ENCODE measurements at regions not wholly inside any gene's neighbourhood (a gene's known extent, or its start where the extent isn't known, plus 50 kb on each side); places are given as distances from the start of the nearest gene placed in this dataset.
"Not testable (repeated sequence)": the region's sequence is repeated elsewhere in the genome, so short reads cannot be mapped to it uniquely, and the experiment has no call there.

- no peak for TF ChIP-seq EZH2 (IDR thresholded peaks at IDR 0.05; ENCODE audit: insufficient read depth, poor library complexity, severe bottlenecking)
- no peak for TF ChIP-seq EZH2phosphoT487 (IDR thresholded peaks at IDR 0.05; ENCODE audit: insufficient read depth, low read depth)
- Histone ChIP-seq H3K4me3 (no peak overlapping the region), H3K27me3 (replicated peaks; ENCODE audit: insufficient read depth) (no peaks in the 10 kb centered on the region), H3F3A (ENCODE audit: insufficient read depth) (peaks cover 11% of the 10 kb centered on the region), H3K9ac (no peak overlapping the region), H2AFZ (0 out of 2 replicates have a peak overlapping the region, but pooled peaks have one; percentile 20), H3K9me3 (ENCODE audit: low read depth) (no peaks in the 10 kb centered on the region), H3K27ac (peak overlapping the region; percentile 83), H3K79me2 (ENCODE audit: insufficient read depth) (no peaks in the 10 kb centered on the region), H3K9me2 (ENCODE audit: insufficient read depth) (no peaks in the 10 kb centered on the region), H3K4me1 (ENCODE audit: insufficient read depth) (peaks cover 22% of the 10 kb centered on the region), H3K4me2 (ENCODE audit: unreplicated experiment) (no peak overlapping the region), H3K36me3 (ENCODE audit: low read depth) (no peaks in the 10 kb centered on the region), H4K20me1 (ENCODE audit: insufficient read depth) (no peaks in the 10 kb centered on the region)
- in situ Hi-C loops (cut with MboI) = no loop called here
- WGBS, 2 experiments (ENCODE audit: low coverage in 1 of 2, low lambda C conversion rate in 2 of 2, missing lambda C conversion rate in 2 of 2) = 38 to 54% methylated on average over 5 to 6 of the region's 6 CpGs
- DNase-seq = peak; percentile 9
Observed at GRCh38 chr2:230614913-230615332, 97.7 kb upstream of the CAB39 start.

GRCh38 chr2:230617256-230617706 lies 95.4 kb upstream of the CAB39 start:
- H3K9me3 ChIP-seq (ENCODE audit: low read depth); in situ Hi-C loops (cut with MboI); H3K79me2 ChIP-seq (ENCODE audit: insufficient read depth); H3K27me3 ChIP-seq (replicated peaks; ENCODE audit: insufficient read depth); H3K36me3 ChIP-seq (ENCODE audit: low read depth); H4K20me1 ChIP-seq (ENCODE audit: insufficient read depth); H3K9me2 ChIP-seq (ENCODE audit: insufficient read depth): not testable (repeated sequence)
- Histone ChIP-seq H3K27ac (peak overlapping the region; percentile 83), H2AFZ (peak overlapping the region; percentile 51; the same call in 1 of the 2 replicates), H3F3A (ENCODE audit: insufficient read depth) (peaks cover 11% of the 10 kb centered on the region), H3K9ac (peak overlapping the region; percentile 28), H3K4me3 (0 out of 2 replicates have a peak overlapping the region, but pooled peaks have one; percentile 11), H3K4me2 (ENCODE audit: unreplicated experiment) (peak overlapping the region; percentile 25), H3K4me1 (ENCODE audit: insufficient read depth) (peaks cover 22% of the 10 kb centered on the region)
- DNase-seq = peak; percentile 88
- WGBS, 2 experiments (ENCODE audit: low coverage in 1 of 2, low lambda C conversion rate in 2 of 2, missing lambda C conversion rate in 2 of 2) = 17 to 19% methylated on average over 11 of the region's 11 CpGs

- H3K27me3 ChIP-seq (replicated peaks; ENCODE audit: insufficient read depth) = no peaks in the 10 kb centered on the region
- no peak overlapping the region for H3K4me2 ChIP-seq (ENCODE audit: unreplicated experiment)
- no peaks in the 10 kb centered on the region for H3K9me2 ChIP-seq (ENCODE audit: insufficient read depth)
- H3K9me3 ChIP-seq (ENCODE audit: low read depth) = no peaks in the 10 kb centered on the region
- DNase-seq = no peak
- TF ChIP-seq EZH2phosphoT487 (IDR thresholded peaks at IDR 0.05; ENCODE audit: insufficient read depth, low read depth) = no peak
- no peak for TF ChIP-seq EZH2 (IDR thresholded peaks at IDR 0.05; ENCODE audit: insufficient read depth, poor library complexity, severe bottlenecking)
- H3F3A ChIP-seq (ENCODE audit: insufficient read depth) = peaks cover 11% of the 10 kb centered on the region
- 95 to 96% methylated on average over 8 of the region's 8 CpGs for WGBS, 2 experiments (ENCODE audit: low coverage in 1 of 2, low lambda C conversion rate in 2 of 2, missing lambda C conversion rate in 2 of 2)
- H2AFZ ChIP-seq = no peak overlapping the region
- H3K79me2 ChIP-seq (ENCODE audit: insufficient read depth) = no peaks in the 10 kb centered on the region
- H3K4me1 ChIP-seq (ENCODE audit: insufficient read depth) = peaks cover 22% of the 10 kb centered on the region
- no peaks in the 10 kb centered on the region for H4K20me1 ChIP-seq (ENCODE audit: insufficient read depth)
- H3K9ac ChIP-seq = no peak overlapping the region
- H3K36me3 ChIP-seq (ENCODE audit: low read depth) = no peaks in the 10 kb centered on the region
- H3K27ac ChIP-seq = no peak overlapping the region
- in situ Hi-C loops (cut with MboI) = no loop called here
- no peak overlapping the region for H3K4me3 ChIP-seq
Observed at GRCh38 chr2:230619491-230619890, 93.2 kb upstream of the CAB39 start.

GRCh38 chr2:230625220-230625619 lies 87.4 kb upstream of the CAB39 start:
- H3K4me3 ChIP-seq; DNase-seq; H3F3A ChIP-seq (ENCODE audit: insufficient read depth); H3K27me3 ChIP-seq (replicated peaks; ENCODE audit: insufficient read depth); H3K9me2 ChIP-seq (ENCODE audit: insufficient read depth); H4K20me1 ChIP-seq (ENCODE audit: insufficient read depth); H3K4me1 ChIP-seq (ENCODE audit: insufficient read depth); H3K79me2 ChIP-seq (ENCODE audit: insufficient read depth); H3K27ac ChIP-seq; H3K4me2 ChIP-seq (ENCODE audit: unreplicated experiment); H3K9me3 ChIP-seq (ENCODE audit: low read depth); H3K36me3 ChIP-seq (ENCODE audit: low read depth); H2AFZ ChIP-seq; in situ Hi-C loops (cut with MboI); H3K9ac ChIP-seq: not testable (repeated sequence)
- WGBS, 2 experiments (ENCODE audit: low coverage in 1 of 2, low lambda C conversion rate in 2 of 2, missing lambda C conversion rate in 2 of 2) = 81 to 91% methylated on average over 4 of the region's 4 CpGs

GRCh38 chr2:230627091-230627490 lies 85.6 kb upstream of the CAB39 start:
- DNase-seq; H3K4me3 ChIP-seq; H3K27ac ChIP-seq; H3K36me3 ChIP-seq (ENCODE audit: low read depth); H3K9me3 ChIP-seq (ENCODE audit: low read depth); H3K4me2 ChIP-seq (ENCODE audit: unreplicated experiment); H3K27me3 ChIP-seq (replicated peaks; ENCODE audit: insufficient read depth); H3K9me2 ChIP-seq (ENCODE audit: insufficient read depth); H4K20me1 ChIP-seq (ENCODE audit: insufficient read depth); H3F3A ChIP-seq (ENCODE audit: insufficient read depth); in situ Hi-C loops (cut with MboI); H3K9ac ChIP-seq; H3K79me2 ChIP-seq (ENCODE audit: insufficient read depth); H2AFZ ChIP-seq; H3K4me1 ChIP-seq (ENCODE audit: insufficient read depth): not testable (repeated sequence)
- 85% methylated on average over 4 of the region's 4 CpGs for WGBS, 2 experiments (ENCODE audit: low coverage in 1 of 2, low lambda C conversion rate in 2 of 2, missing lambda C conversion rate in 2 of 2)

All from GM23248 (cell line).